NCI-H1105 treated with DMSO at 0.1 percent for 48 hours (cell line): ENCODE measurements at regions not wholly inside any gene's neighbourhood (a gene's known extent, or its start where the extent isn't known, plus 50 kb on each side); places are given as distances from the start of the nearest gene placed in this dataset.

Source experiments
- DNase-seq: peaks from one replicate; lab custom pipeline; 2025; lab: John Stamatoyannopoulos, UW

DNA sequence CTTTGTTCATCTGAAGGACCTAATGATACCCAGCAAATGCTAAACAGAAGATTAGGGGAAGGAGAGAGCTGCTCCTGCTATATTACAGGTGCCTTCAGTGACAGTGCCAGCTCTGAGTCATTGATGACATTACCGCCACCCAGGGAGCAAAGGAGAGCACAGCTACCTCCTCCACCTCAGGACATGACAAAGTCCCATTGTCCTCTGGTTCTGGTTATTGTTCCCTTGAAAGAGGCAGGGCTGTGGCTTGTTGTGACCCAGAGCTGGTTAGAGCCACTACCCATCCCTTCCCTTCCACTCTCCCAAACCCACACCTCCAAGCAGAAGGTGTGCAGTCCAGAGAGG lies 363.5 kb upstream of the DUSP10 start:
- no peak for DNase-seq

DNA sequence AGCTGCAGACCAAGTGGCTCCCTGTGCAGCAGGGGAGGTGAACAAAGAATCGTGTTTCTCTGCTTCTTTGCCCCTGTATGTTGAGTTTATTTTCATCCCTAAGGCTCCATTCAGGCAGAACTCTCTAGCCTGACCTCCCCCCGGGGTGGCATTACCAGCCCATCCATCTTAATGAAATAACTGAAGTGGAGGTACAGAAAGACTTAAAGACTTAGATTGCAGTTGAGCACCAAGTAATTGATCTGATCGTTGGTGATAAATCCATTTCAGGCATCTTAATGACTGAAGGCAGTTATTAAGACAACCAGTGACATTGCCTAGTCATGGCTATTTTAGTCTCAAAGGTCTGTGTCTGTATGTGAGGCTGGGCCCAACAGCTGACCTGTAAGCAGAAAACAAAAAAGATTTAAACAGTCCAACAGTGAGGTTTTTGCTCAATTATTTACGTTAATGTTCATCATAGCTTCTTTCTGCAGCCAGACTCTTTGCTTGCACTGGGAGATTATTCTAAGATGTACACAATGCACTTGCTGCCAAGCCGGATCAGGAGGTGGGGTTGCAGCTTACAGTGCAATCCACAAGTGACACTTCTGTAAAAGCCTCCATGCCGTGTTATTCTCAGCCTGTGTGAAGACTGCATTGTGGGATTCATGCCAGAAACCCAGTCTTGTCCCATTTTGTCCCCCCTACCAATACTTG lies 363.0 kb upstream of the DUSP10 start:
- DNase-seq = no peak

DNA sequence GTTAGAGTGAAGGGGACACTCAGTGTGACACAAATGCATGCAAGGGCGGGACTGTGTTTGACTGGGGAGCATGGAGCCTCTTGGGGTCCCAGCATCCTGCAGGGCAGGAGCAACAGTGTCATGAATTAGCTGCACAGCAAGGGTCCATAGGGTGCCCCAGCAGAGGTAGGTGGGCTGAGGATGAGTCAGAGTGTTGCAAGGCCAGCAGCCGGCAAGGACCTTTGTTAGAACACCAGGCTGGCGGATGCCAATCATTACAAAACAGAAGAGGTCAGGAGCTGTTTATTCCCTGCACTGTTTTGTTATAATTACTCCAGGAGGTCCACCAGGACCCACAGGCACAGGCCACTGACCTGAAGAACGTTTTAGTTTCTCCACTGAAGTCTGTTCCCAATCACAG lies 362.2 kb upstream of the DUSP10 start:
- DNase-seq = no peak

DNA sequence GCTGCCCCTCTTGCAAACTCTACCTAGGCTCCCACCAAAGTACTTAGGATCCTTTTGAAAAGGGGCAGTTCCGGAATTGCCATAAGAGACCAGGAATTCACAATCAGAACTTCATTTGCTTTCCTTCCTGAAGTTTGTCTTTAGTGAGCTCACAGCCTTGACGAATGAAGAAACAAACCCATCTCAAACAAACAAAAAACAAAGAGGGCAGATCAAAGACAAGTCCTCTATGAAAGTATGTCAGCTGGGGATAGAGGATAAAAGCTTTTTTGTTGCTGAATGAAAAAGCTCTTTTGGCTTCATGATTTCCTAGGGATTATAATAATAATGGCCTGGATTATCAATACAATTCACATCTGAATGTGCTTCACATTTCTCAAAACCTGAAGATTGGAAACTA lies 357.9 kb upstream of the DUSP10 start:
- DNase-seq = no peak

DNA sequence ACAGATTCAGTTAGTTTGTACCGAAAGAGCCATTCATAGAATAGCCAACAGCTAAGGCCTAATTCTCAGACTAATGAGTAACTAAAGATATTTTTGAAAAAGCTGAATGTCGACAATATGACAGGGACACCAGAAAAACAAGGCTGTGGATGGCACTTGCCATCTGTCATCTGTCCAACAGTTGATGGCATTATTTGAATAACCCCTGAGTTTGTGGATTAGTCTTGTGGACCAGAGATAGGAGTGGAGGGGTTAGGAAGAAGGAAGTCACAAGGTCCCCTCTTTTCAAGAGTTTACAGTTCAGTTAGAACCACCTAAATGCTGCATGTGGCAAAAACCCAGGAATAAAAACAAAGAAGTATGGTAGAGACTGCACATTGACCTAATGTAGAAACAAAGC lies 356.5 kb upstream of the DUSP10 start:
- no peak for DNase-seq

DNA sequence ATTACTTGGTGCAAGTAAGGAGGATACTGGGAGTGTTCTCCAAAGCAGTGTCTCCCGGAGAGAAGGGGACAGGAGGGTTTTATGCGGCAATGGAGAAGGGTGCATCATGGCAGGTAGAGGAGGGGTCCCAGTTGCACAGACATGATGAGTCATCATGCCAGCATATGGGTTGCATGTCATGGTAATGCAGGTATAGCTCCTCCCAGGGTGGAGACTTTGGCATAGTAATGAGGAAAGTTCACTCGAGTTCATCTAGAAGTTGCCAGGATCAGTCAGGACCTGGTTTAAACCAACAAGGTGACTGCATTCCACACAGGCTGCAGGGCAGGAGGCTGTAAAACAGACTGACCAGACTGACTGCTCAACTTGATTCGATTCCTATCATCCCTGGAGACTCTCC lies 355.7 kb upstream of the DUSP10 start:
- DNase-seq = no peak

DNA sequence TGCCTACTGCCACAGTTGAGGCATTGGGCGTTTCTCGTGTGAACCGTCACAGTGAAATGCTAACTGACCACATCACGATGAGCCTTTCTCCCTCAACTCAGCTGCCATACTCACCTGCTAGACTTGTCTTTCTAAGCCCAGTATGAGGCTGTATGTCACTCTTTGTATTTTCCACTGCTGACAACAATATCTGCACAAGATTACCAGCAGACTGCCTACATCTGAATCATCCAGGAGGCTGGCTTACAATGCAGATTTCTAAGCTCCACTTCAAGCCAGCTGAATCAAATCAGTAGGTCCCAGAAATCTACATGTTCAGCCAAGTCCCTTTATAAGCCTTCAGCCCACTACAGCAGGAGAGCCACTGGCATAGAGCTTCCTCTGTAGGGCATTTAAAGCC lies 355.0 kb upstream of the DUSP10 start:
- DNase-seq = no peak

DNA sequence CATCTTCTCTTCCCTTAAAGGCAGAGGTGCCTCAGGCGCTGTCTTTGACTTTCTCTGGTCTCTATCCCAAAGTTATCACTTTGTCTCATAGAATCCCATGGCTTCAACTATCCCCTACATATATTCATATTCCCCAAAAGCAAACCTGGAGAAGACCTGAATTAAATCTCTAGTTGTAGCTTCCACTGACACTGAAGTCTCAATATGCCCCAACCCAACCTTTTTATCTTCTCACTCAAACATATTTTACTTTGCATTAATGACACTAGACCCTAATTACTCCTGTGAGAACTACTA lies 354.5 kb upstream of the DUSP10 start:
- no peak for DNase-seq

DNA sequence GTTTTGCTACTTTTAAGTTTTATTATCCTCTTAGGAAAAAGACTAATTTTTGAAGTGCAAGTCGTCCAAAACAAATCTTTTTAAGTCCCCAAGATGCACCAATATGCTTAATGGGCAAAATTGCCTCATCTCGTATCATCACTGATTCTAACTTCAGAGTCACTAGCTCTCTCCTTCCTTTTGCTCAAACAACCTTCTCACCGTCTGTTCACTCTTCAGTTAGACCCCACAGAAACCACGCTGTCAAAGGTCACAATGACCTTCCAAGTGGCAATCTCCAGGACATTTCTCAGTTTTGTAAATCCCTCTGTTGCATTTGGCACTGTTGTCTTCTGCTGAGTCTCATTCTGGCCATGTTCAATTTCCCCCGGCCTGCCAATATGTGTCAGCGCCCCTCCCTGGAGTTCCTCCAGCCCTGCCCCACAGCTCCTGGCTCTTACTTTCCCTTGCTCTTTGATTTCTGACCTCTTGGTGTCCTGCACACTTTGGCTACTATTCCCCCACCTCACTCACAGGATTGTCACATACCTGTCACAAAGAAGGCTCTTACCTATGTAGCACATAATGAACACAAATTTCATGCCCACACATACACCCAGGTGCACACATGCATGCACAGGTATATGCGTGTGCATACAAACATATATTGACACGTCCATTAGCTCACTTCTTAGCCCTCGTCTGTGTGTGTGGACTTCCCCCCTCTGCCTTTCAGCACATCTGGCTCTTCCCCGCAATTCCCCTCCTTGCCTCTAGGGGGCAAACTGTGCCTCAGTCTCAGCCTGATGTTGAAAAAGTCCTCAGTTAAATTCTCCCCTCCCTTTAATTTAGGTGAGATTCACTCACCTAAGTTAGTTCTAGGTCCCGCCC lies 354.0 kb upstream of the DUSP10 start:
- DNase-seq = no peak

DNA sequence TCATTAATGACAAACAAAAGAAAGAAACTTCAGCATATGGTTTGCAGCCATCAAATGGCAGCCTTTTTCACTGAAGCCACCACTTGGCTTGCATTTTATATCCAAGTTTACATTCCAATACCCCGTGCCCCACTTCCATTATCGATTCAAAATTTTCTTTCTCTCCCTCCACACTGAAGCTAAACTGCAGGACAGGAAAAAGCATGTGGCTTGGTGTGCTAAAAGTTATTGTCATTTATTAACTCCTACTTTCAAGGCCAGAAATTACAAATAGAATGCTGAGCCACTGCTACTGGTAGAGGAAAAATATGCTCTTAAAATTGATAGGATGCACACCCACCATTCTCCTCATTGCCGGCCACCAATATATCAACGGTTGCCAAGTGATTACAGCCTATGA lies 351.6 kb upstream of the DUSP10 start:
- no peak for DNase-seq

DNA sequence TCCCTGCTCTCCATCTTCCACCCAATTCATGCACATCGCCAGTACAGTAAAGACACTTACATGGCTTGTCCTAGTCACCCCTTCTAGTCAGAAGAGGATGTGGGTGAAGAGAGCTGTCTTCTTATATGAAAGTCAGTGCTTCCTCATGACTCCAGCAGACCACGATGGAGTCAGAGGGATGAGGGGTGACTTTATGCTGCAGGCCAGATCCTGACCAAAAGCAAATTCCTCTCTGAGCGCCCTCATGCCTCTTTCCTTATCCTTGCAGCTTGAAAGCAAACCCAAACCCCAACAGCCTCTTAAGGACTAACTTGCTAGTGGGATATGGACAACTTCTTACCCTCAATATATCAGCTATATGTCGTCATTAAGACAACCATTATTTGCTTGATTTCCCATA lies 348.2 kb upstream of the DUSP10 start:
- no peak for DNase-seq

DNA sequence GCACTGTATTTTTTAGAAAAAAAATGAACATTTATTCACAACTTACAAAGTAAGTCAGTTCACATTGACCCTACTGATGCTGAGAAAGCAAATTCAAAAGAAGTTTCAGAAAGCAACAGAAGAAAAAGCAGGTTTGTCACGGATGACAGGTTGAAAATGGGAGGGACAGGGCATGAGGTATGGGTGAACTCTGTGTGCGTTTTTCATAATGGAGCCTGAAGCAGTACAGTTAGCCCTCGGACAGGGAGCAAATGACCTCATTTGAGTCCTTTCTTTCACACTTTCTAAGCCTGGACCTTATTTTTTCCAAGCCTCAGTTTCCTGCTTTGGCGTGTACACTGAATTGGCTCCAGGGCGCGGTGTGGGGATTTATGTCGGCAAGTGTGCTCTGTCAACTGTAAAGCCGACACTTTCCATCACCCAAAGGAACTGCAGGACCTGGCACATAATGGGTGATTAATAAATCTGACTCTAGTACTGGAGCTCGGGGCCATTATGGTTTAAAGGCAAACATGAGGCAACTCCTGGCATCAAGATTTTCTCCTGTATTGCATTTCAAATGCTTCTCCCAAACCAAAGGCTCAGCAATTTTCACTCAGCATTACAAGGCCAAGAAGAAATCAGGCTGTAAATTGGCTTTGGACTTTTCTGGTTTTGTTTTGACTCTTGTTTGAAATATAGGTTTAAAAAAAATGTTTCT lies 345.5 kb upstream of the DUSP10 start:
- no peak for DNase-seq

DNA sequence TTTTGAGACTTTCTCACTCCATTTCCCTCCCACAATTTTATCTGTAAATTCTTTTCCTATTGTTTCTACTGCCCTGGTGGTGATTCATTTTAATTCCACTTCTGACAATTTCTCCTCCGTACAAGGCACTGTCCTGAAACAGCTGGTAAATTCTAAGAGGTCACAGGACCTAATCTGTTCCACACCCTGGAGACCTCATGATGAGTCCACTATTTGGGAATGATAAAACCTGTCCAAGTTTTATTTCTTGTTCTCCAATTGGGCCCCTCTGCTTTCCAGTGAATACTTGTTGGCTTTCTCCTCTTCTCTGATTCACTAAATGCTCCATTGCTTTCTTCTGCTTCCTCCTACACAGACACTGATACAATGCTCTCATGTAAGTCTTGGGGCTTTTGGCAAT lies 343.1 kb upstream of the DUSP10 start:
- no peak for DNase-seq

DNA sequence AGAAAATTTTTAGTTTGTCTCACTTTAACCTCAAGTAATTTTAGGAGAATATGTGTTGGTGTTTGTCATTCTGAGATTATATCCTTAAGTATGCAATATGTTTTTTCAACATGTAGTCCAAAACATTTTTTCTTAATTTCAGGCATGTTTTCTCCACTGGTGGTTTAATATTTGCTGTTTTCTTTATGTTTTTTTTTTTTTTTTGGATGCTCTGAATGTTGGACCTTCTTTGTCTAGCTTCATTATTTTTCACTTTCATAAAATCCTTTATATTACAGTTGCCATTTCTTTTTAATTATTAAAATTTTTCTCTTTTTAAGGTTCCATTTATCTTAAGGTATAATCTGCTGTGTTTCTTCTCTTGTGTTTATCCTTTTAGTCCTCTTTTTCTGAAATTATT lies 342.2 kb upstream of the DUSP10 start:
- DNase-seq = no peak

DNA sequence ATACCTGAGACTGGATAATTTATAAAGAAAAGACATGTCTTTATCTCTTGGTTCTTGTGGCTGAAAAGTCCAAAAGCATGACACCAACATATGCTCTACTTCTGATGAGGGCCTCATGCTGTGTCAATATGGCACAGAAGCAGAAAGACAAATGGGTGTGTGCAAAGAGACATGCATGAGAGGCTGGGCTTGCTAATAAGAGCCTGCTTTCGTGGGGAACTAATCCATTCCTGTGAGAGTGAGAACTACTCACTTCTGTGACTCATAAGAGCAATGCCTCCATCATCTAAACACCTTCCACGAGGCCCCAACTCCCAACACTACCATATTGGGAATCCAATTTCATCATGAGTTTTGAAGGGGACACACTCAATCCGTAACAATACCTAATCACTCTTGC lies 340.0 kb upstream of the DUSP10 start:
- no peak for DNase-seq

DNA sequence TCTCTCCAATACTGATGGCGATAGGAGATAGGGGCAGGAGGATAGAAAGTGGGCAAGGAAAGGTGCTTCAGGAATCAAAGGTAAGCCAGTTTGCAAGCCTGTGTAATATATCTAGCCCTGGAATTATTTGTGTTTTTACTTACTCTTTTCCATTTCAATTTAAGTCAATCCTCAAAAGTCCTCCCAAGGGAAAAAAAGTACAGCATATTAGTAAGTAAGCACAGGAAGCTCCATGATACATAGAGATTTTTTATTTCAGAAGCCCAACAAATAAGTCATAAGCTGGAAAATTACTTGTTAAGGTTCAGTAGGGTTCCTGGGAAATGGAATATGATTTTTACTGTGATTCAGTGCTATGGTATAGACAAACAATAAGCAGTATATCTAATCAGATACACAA lies 337.7 kb upstream of the DUSP10 start:
- DNase-seq = no peak

DNA sequence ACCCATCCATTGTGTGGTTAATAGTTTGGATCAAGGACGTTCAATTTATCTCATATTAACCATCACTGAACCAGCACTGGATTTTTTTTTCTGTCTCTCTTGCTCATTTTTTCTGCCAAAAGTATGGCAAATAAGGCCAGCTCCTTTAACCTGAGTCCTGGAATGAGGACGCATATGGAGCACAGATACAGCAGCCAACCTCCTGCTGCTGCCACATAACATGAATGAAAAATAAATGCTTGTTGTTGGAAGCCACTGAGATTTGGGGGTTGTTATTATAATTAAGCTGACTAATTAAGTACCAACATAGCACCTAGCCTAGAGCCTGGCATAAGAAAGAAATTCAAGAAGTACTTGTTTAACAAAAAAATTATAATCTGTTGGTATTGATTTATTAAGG lies 335.3 kb upstream of the DUSP10 start:
- DNase-seq = no peak

DNA sequence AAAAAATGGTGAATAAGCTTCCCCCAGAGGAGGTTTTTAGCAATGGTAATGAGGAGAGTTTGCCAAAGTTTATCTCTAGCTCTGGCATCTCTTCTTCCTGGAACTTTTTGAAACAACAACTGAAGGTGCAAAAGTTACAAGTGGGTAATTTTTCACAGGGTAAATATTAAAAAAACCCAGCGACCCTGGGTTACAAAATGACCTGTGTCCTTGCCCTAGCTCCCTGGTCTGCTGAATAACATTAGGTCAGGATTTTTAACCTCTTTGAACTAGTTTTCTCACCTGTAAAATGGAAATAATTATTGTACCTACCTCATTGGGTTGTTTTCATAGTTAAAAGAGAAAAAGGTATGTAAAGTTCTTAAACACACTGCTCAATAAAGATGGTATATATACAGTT lies 332.4 kb upstream of the DUSP10 start:
- no peak for DNase-seq

DNA sequence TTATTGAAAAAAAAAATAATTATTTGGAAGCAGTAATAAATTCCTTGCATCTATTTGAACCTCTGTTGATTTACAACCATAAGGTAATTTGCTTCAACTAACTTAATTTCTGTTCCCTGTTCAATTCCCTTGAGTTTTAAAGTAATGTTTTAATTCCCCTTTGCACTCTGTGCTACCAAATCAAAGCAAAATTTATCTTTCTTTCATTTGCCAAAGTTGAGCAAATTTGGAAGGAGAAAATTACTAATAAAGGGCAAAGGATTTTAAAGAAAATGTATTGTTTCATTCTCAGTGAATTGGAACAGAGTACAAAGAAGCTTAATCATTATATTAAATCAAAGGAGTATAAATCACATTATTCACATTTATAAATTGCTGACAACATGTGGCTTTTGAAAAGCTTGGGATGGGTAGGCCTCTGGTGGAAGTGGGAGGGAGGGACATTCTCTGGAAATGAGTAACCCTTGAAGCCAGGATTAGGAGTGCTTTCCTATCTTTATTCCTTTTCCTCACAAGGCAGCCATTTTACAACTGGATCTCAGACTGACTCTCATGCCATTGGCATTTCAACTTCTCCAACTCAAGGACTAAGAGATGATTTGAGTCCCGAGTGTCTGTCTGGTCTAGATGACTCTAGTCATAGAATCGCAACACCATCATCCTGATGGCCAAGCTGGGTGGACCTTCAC lies 331.6 kb upstream of the DUSP10 start:
- no peak for DNase-seq

DNA sequence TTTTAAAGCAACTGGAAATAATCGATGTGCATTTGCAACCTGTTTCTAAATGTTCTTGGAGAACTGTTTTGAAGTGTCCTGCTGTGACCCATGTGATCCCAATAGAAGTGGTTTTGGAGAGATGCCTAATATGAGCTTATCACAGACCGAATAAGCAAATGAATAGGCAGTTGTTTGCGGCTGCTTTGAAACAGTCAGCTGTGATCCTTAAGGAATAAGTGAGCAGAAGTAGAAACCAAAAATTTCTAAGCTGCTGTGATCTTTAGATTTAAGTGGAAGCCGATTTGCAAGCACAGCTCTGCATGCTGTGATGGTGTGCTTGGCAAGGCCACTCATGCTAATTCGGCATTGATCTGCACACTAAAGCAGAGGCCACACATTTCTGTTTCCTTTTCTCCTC lies 329.5 kb upstream of the DUSP10 start:
- peak; percentile 18 for DNase-seq

DNA sequence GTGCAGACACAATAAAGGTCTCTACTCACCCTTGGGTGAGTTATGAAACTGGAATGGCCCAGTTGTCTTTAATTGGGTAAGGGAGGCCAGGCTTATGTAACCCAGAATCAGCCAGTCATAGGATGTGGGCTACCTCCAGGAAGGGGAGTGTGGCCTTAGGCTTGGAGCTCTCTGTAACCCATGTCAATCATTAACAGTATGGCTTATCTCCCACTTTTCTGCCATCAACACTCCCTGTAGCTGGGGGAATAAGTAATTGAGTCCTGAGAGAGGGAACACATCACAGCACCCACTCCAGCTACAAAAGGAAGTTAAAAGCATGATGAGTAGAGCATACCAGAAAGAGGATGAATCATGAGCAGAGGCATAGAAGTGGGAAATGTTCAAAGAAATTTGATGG lies 327.0 kb upstream of the DUSP10 start:
- no peak for DNase-seq

DNA sequence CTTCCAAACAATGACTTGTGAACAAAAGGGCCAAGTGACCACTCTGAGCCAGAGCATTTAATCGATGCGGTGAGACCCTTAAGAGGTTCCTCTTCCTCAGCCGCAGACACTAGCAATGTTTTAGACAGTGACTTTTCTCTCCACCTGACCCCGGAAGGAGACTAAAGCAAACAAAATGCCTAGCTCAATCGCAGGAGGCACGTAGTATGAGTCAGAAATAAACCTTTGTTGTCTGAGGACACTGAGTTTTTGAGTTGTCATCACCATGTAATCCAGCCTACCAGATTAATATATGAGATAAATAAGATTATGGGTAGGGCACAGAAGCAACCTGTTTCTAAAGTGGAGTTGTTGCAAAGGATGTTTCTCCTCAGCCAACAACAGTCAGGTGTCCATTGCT lies 326.2 kb upstream of the DUSP10 start:
- DNase-seq = no peak

DNA sequence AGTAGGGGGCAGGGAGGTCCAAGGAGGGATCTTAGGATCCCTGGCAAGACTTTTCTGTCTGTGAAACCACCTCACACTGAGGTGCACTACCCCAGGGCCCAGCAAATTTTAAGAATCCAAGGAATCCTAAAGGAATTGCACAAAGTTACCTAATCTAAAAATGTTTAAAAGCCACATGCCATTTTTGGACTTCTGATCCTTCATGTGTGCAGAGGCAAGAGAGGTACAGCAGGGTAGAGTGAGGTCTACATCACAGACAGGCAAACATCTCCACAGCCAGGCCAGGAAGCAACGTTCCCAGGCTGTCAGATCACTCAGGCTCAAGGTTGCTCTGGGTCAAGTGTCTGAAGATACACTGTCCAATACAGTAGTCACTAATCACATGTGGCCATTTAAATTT lies 324.6 kb upstream of the DUSP10 start:
- no peak for DNase-seq
